ENCODE measurements at regions not wholly inside any gene's neighbourhood (a gene's known extent, or its start where the extent isn't known, plus 50 kb on each side); places are given as distances from the start of the nearest gene placed in this dataset.

DNA sequence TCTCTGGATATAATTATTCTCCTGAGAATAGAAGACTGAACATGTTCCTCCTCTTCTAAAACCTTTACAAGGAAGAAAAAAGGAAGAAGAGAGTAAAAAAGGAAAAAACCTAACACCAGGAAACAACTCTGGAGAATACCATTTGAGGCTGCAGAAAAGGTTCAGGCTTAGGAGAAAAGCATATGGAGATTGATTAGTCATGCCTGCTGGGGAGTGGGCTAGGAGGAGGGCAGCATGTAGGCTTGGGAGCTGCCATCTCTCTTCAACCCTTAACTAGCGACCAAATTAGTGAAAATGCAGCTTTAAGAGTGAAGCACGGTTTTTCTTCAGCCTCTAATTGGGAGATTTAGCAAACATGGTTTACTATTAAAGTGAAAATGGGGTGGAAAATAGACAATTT is 273.0 kb upstream of the CRY1 start:
- H2BK5ac ChIP-seq (ENCODE audit: low read depth, low read length, poor library complexity, severe bottlenecking), result no peak overlapping the region
- WGBS, result no CpG with 5 or more reads among the region's 2 CpGs

DNA sequence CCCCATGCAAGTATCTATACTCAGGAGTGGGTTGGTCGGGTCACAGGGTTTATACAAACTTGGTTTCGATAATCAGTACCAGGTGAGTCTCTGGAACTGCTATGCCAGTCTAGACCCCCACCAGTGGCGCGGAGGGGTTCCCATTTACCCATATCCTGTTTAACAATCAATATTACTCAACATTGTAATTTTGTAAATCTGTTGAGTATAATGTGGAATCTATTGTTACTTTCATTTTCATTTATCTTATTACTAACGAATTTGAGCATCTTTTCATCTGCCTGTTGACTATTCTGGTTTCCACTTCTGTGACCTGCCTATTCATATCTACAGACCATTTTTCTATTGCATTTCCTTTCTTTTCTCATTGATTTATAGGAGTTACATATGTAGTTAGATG is 275.2 kb upstream of the CRY1 start:
- Histone ChIP-seq H3K79me1 (replicated peaks; ENCODE audit: low read length, poor library complexity, severe bottlenecking) (no peaks in the 10 kb centered on the region), H2BK5ac (ENCODE audit: low read depth, low read length, poor library complexity, severe bottlenecking) (no peak overlapping the region), H2AK5ac (ENCODE audit: low read length, severe bottlenecking) (no peak overlapping the region), H3K4me3 (ENCODE audit: insufficient read depth in 1 of 2, low read depth in 1 of 2, low read length in 2 of 2) (no peak overlapping the region), H3K4me1 (ENCODE audit: control insufficient read depth, insufficient read depth, low read depth, low read length) (peaks cover 2% of the 10 kb centered on the region), H3K4ac (ENCODE audit: low read depth in 1 of 2, low read length in 2 of 2) (no peak overlapping the region), H2AFZ (ENCODE audit: low read depth, low read length) (no peak overlapping the region), H2BK12ac (ENCODE audit: low read length in 2 of 2) (no peak overlapping the region), H3K9me3 (ENCODE audit: control insufficient read depth, low read length) (no peaks in the 10 kb centered on the region), H4K8ac (ENCODE audit: low read length) (no peak overlapping the region), H3K18ac (ENCODE audit: low read depth in 1 of 2, low read length in 2 of 2) (no peak overlapping the region), H3K27me3 (ENCODE audit: control insufficient read depth in 1 of 2, insufficient read depth in 1 of 2, low read length in 2 of 2) (peaks cover 3 to 12% of the 10 kb centered on the region in 2 experiments), H2BK120ac (ENCODE audit: low read depth, low read length) (no peak overlapping the region), H3K23ac (ENCODE audit: low read length in 2 of 2) (no peak overlapping the region), H3K27ac (ENCODE audit: low read length, poor library complexity, severe bottlenecking) (no peak overlapping the region), H3K9ac (ENCODE audit: low read length) (no peak overlapping the region), H3K4me2 (ENCODE audit: low read length, poor library complexity, severe bottlenecking) (no peak overlapping the region), H2BK15ac (ENCODE audit: low read depth, poor library complexity, severe bottlenecking) (no peak overlapping the region), H3K36me3 (ENCODE audit: control insufficient read depth in 1 of 2, insufficient read depth in 2 of 2, low read depth in 1 of 2, low read length in 2 of 2) (no peaks in the 10 kb centered on the region), H4K91ac (ENCODE audit: low read length) (no peak overlapping the region), H3K14ac (ENCODE audit: low read length in 2 of 2) (no peak overlapping the region)
- 94% methylated on average over 2 of the region's 5 CpGs for WGBS
- DNase-seq, result no peak

More for the DNA sequence above, 273.0 kb upstream of the CRY1 start:
- H3K27me3 ChIP-seq (ENCODE audit: control insufficient read depth in 1 of 2, insufficient read depth in 1 of 2, low read length in 2 of 2), result peaks cover 3 to 21% of the 10 kb centered on the region in 2 experiments
- no peak overlapping the region for H2AK5ac ChIP-seq (ENCODE audit: low read length, severe bottlenecking)
- H4K91ac ChIP-seq (ENCODE audit: low read length), result no peak overlapping the region
- H3K27ac ChIP-seq (ENCODE audit: low read length, poor library complexity, severe bottlenecking), result no peak overlapping the region
- H3K4me3 ChIP-seq (ENCODE audit: insufficient read depth in 1 of 2, low read depth in 1 of 2, low read length in 2 of 2), result no peak overlapping the region
- no peak overlapping the region for H3K4me2 ChIP-seq (ENCODE audit: low read length, poor library complexity, severe bottlenecking)
- H3K9ac ChIP-seq (ENCODE audit: low read length), result no peak overlapping the region
- H3K4ac ChIP-seq (ENCODE audit: low read depth in 1 of 2, low read length in 2 of 2), result no peak overlapping the region
- H2BK15ac ChIP-seq (ENCODE audit: low read depth, poor library complexity, severe bottlenecking), result no peak overlapping the region
- no peak overlapping the region for H3K14ac ChIP-seq (ENCODE audit: low read length in 2 of 2)
- H4K8ac ChIP-seq (ENCODE audit: low read length), result no peak overlapping the region
- no peak overlapping the region for H2AFZ ChIP-seq (ENCODE audit: low read depth, low read length)
- no peaks in the 10 kb centered on the region for H3K36me3 ChIP-seq (ENCODE audit: control insufficient read depth in 1 of 2, insufficient read depth in 2 of 2, low read depth in 1 of 2, low read length in 2 of 2)
- no peaks in the 10 kb centered on the region for H3K9me3 ChIP-seq (ENCODE audit: control insufficient read depth, low read length)
- no peak overlapping the region for H3K18ac ChIP-seq (ENCODE audit: low read depth in 1 of 2, low read length in 2 of 2)
- no peak for DNase-seq
- H3K4me1 ChIP-seq (ENCODE audit: control insufficient read depth, insufficient read depth, low read depth, low read length), result peaks cover 2% of the 10 kb centered on the region
- H3K79me1 ChIP-seq (replicated peaks; ENCODE audit: low read length, poor library complexity, severe bottlenecking), result no peaks in the 10 kb centered on the region
- H3K23ac ChIP-seq (ENCODE audit: low read length in 2 of 2), result no peak overlapping the region
- no peak overlapping the region for H2BK12ac ChIP-seq (ENCODE audit: low read length in 2 of 2)
- no peak overlapping the region for H2BK120ac ChIP-seq (ENCODE audit: low read depth, low read length)

DNA sequence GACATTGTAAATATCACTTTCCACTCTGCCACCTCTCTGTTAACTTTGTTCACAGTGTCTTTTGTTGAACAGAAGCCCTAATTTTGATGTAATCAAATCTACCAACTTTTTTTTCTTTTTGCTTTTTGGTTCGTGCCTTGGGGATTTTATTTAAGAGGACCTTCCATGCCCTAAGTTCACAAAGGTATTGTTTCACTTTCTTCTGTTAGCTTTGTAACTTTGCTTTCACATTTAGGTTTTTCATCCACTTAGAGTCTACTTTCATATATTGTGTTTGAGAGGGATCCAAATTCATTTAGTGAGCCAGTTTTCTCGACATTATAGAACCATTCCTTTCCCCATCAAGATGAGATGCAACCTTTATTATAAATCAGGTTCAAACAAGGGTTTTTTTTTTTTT is 275.7 kb upstream of the CRY1 start:
- WGBS, result 80% methylated on average over 1 of the region's 2 CpGs
- no peak overlapping the region for H3K4me3 ChIP-seq (ENCODE audit: insufficient read depth in 1 of 2, low read depth in 1 of 2, low read length in 2 of 2)
- no peak overlapping the region for H3K18ac ChIP-seq (ENCODE audit: low read depth in 1 of 2, low read length in 2 of 2)
- no peak overlapping the region for H2BK5ac ChIP-seq (ENCODE audit: low read depth, low read length, poor library complexity, severe bottlenecking)
- no peak overlapping the region for H3K9ac ChIP-seq (ENCODE audit: low read length)
- no peaks in the 10 kb centered on the region for H3K36me3 ChIP-seq (ENCODE audit: control insufficient read depth in 1 of 2, insufficient read depth in 2 of 2, low read depth in 1 of 2, low read length in 2 of 2)
- H4K91ac ChIP-seq (ENCODE audit: low read length), result no peak overlapping the region
- H2BK120ac ChIP-seq (ENCODE audit: low read depth, low read length), result no peak overlapping the region
- no peak overlapping the region for H3K14ac ChIP-seq (ENCODE audit: low read length in 2 of 2)
- H3K4me1 ChIP-seq (ENCODE audit: control insufficient read depth, insufficient read depth, low read depth, low read length), result peaks cover 2% of the 10 kb centered on the region
- no peak overlapping the region for H2AFZ ChIP-seq (ENCODE audit: low read depth, low read length)
- H3K23ac ChIP-seq (ENCODE audit: low read length in 2 of 2), result no peak overlapping the region
- no peak overlapping the region for H4K8ac ChIP-seq (ENCODE audit: low read length)
- H3K27ac ChIP-seq (ENCODE audit: low read length, poor library complexity, severe bottlenecking), result no peak overlapping the region
- no peak overlapping the region for H2BK15ac ChIP-seq (ENCODE audit: low read depth, poor library complexity, severe bottlenecking)
- H3K4me2 ChIP-seq (ENCODE audit: low read length, poor library complexity, severe bottlenecking), result no peak overlapping the region
- no peak overlapping the region for H2AK5ac ChIP-seq (ENCODE audit: low read length, severe bottlenecking)
- DNase-seq, result no peak
- peaks cover under 1% of the 10 kb centered on the region for H3K79me1 ChIP-seq (replicated peaks; ENCODE audit: low read length, poor library complexity, severe bottlenecking)
- H3K27me3 ChIP-seq (ENCODE audit: control insufficient read depth in 1 of 2, insufficient read depth in 1 of 2, low read length in 2 of 2), result peaks cover 3 to 8% of the 10 kb centered on the region in 2 experiments
- H2BK12ac ChIP-seq (ENCODE audit: low read length in 2 of 2), result no peak overlapping the region
- H3K4ac ChIP-seq (ENCODE audit: low read depth in 1 of 2, low read length in 2 of 2), result no peak overlapping the region
- H3K9me3 ChIP-seq (ENCODE audit: control insufficient read depth, low read length), result no peaks in the 10 kb centered on the region

DNA sequence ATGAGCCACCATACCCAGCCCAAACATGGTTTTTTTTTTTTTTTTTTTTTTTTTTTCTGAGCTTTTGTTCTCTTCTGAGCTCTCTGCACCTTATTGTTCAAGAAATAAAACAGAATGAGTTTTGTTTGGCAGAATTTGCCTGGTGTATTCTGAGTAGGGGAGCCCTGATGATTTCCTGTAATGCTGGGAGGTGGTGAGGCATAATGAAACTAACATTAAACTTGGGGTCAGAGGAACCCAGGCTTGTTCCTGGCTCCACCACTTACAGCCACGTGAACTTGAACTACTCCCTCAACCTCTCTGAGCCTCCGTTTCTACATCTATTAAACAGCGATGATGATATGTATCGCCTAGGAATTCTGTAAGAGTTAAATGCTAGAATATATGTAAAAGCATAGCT is 276.3 kb upstream of the CRY1 start:
- Histone ChIP-seq H3K4ac (ENCODE audit: low read depth in 1 of 2, low read length in 2 of 2) (no peak overlapping the region), H4K91ac (ENCODE audit: low read length) (no peak overlapping the region), H3K4me3 (ENCODE audit: insufficient read depth in 1 of 2, low read depth in 1 of 2, low read length in 2 of 2) (no peak overlapping the region), H2AK5ac (ENCODE audit: low read length, severe bottlenecking) (no peak overlapping the region), H3K27ac (ENCODE audit: low read length, poor library complexity, severe bottlenecking) (no peak overlapping the region), H3K4me1 (ENCODE audit: control insufficient read depth, insufficient read depth, low read depth, low read length) (peaks cover 2% of the 10 kb centered on the region), H3K14ac (ENCODE audit: low read length in 2 of 2) (no peak overlapping the region), H3K27me3 (ENCODE audit: control insufficient read depth in 1 of 2, insufficient read depth in 1 of 2, low read length in 2 of 2) (peaks cover 3 to 8% of the 10 kb centered on the region in 2 experiments), H3K9ac (ENCODE audit: low read length) (no peak overlapping the region), H2BK12ac (ENCODE audit: low read length in 2 of 2) (no peak overlapping the region), H3K9me3 (ENCODE audit: control insufficient read depth, low read length) (no peaks in the 10 kb centered on the region), H3K4me2 (ENCODE audit: low read length, poor library complexity, severe bottlenecking) (no peak overlapping the region), H3K36me3 (ENCODE audit: control insufficient read depth in 1 of 2, insufficient read depth in 2 of 2, low read depth in 1 of 2, low read length in 2 of 2) (no peaks in the 10 kb centered on the region), H2AFZ (ENCODE audit: low read depth, low read length) (no peak overlapping the region), H2BK120ac (ENCODE audit: low read depth, low read length) (no peak overlapping the region), H3K79me1 (replicated peaks; ENCODE audit: low read length, poor library complexity, severe bottlenecking) (peaks cover 2% of the 10 kb centered on the region), H2BK15ac (ENCODE audit: low read depth, poor library complexity, severe bottlenecking) (no peak overlapping the region), H2BK5ac (ENCODE audit: low read depth, low read length, poor library complexity, severe bottlenecking) (no peak overlapping the region), H3K23ac (ENCODE audit: low read length in 2 of 2) (no peak overlapping the region), H4K8ac (ENCODE audit: low read length) (no peak overlapping the region), H3K18ac (ENCODE audit: low read depth in 1 of 2, low read length in 2 of 2) (no peak overlapping the region)
- no CpG with 5 or more reads among the region's 4 CpGs for WGBS
- DNase-seq, result no peak

Measured in mesenchymal stem cell (in vitro differentiated cells and primary cell).